PC-3 (cell line): ENCODE measurements at regions not wholly inside any gene's neighbourhood (a gene's known extent, or its start where the extent isn't known, plus 50 kb on each side); places are given as distances from the start of the nearest gene placed in this dataset.

Experiments used
- ATAC-seq: fragments of 200-7000 bp; cut with Tn5 transposase; 2 replicates; pipeline ENCODE4 v1.9.1; 2020; ENCODE audit warnings: mild to moderate bottlenecking, moderate library complexity
- BruUV-seq: library from RNA; stranded (reverse); fragments of 400-500 nt; replicated peaks from 2 replicates; lab custom pipeline; 2021; lab: Mats Ljungman, UMichigan
- CTCF ChIA-PET: fragments of 300-600 bp; sonication (Branson Sonifier 250); formaldehyde crosslinking; loops from one replicate; lab custom pipeline; 2022; ENCODE audit warnings: antibody characterized with exemption; lab: Charles Lee
- POLR2A ChIA-PET: fragments of 300-600 bp; sonication (Branson Sonifier 250); formaldehyde crosslinking; loops from one replicate; lab custom pipeline; 2022; ENCODE audit warnings: antibody characterized with exemption; ENCODE audit not compliant: unreplicated experiment; lab: Charles Lee
- DNase-seq: peaks from one replicate; pipeline ENCODE4 v3.0.0-alpha.2; 2015
- H2AFZ ChIP-seq: fragments of 300-600 bp; sonication (generic); 2 replicates; pipeline ENCODE4 v1.6.0; 2016; ENCODE audit warnings: antibody characterized with exemption, low read length
- H3F3A ChIP-seq: fragments of 300-600 bp; sonication (generic); one replicate; pipeline ENCODE4 v1.6.0; 2017; ENCODE audit warnings: antibody characterized with exemption, low read length, control low read depth, mild to moderate bottlenecking; ENCODE audit not compliant: unreplicated experiment
- H3K27ac ChIP-seq: fragments of 300-600 bp; sonication (generic); 2 replicates; pipeline ENCODE4 v1.5.1; 2016; ENCODE audit warnings: mild to moderate bottlenecking, low read length
- H3K27me3 ChIP-seq: fragments of 300-600 bp; sonication (generic); 2 replicates; pipeline ENCODE4 v1.6.1; 2016; ENCODE audit warnings: low read length, mixed read lengths
- H3K36me3 ChIP-seq: fragments of 300-600 bp; sonication (generic); 2 replicates; pipeline ENCODE4 v1.6.1; 2016; ENCODE audit warnings: low read depth, mixed run types, low read length, mixed read lengths
- H3K4me1 ChIP-seq: fragments of 300-600 bp; sonication (generic); 2 replicates; pipeline ENCODE4 v1.5.1; 2016; ENCODE audit warnings: low read length; ENCODE audit not compliant: insufficient read depth
- H3K4me2 ChIP-seq: fragments of 300-600 bp; sonication (generic); 2 replicates; pipeline ENCODE4 v1.6.0; 2016; ENCODE audit warnings: low read length
- H3K4me3 ChIP-seq: fragments of 300-600 bp; sonication (generic); 2 replicates; pipeline ENCODE4 v1.5.1; 2016; ENCODE audit warnings: mild to moderate bottlenecking, low read length, mixed read lengths
- H3K79me2 ChIP-seq: fragments of 300-600 bp; sonication (generic); 2 replicates; pipeline ENCODE4 v1.6.1; 2017; ENCODE audit warnings: low read length, mixed read lengths
- H3K9ac ChIP-seq: fragments of 300-600 bp; sonication (generic); 2 replicates; pipeline ENCODE4 v1.6.0; 2016; ENCODE audit warnings: mild to moderate bottlenecking, low read length
- H3K9me2 ChIP-seq: fragments of 300-600 bp; sonication (generic); replicated peaks from 2 replicates; pipeline ENCODE4 v1.6.1; 2016; ENCODE audit warnings: mixed run types, low read length, mixed read lengths
- H3K9me3 ChIP-seq: fragments of 300-600 bp; sonication (generic); 2 replicates; pipeline ENCODE4 v1.6.1; 2016; ENCODE audit warnings: low read length, mixed read lengths
- H4K20me1 ChIP-seq: fragments of 300-600 bp; sonication (generic); 2 replicates; pipeline ENCODE4 v1.6.1; 2016; ENCODE audit warnings: low read length, mixed read lengths
- CTCF ChIP-seq: fragments of 300-600 bp; sonication (generic); conservative IDR thresholded peaks from 2 replicates; pipeline ENCODE4 v1.5.1; 2017; ENCODE audit warnings: antibody characterized with exemption, low read depth, mild to moderate bottlenecking, low read length
- EZH2 ChIP-seq: fragments of 300-600 bp; sonication (generic); IDR thresholded peaks from one replicate; pipeline ENCODE4 v1.6.1; 2017; ENCODE audit warnings: antibody characterized with exemption, mild to moderate bottlenecking, low read length; ENCODE audit not compliant: unreplicated experiment
- EZH2phosphoT487 ChIP-seq: fragments of 300-600 bp; sonication (generic); IDR thresholded peaks from 2 replicates; pipeline ENCODE4 v1.6.1; 2018; ENCODE audit warnings: mild to moderate bottlenecking, antibody characterized with exemption, low read length, borderline replicate concordance
- intact Hi-C: fragments of 100-400 bp; cut with micrococcal nuclease; formaldehyde crosslinking; loops from 2 replicates; pipeline ENCODE4 v1.9.0; 2023

- no peaks in the 10 kb centered on the region for H4K20me1 ChIP-seq
- ATAC-seq (no peak), DNase-seq (no peak)
- H3K4me3 ChIP-seq = no peak overlapping the region
- no peak overlapping the region for H3K9ac ChIP-seq
- no peaks in the 10 kb centered on the region for H3K27me3 ChIP-seq
- no peak overlapping the region for H2AFZ ChIP-seq
- H3K4me1 ChIP-seq = peaks cover 11% of the 10 kb centered on the region
- BruUV-seq = no TSS peak
- no peaks in the 10 kb centered on the region for H3K9me2 ChIP-seq
- no peak overlapping the region for H3K4me2 ChIP-seq
- H3K27ac ChIP-seq = no peak overlapping the region
- ChIA-PET POLR2A (no interaction called here), CTCF (no interaction called here)
- H3K36me3 ChIP-seq = no peaks in the 10 kb centered on the region
- intact Hi-C loops = no loop called here
- H3K79me2 ChIP-seq = no peaks in the 10 kb centered on the region
- H3K9me3 ChIP-seq = no peaks in the 10 kb centered on the region
- no peaks in the 10 kb centered on the region for H3F3A ChIP-seq
- TF ChIP-seq EZH2phosphoT487 (no peak), CTCF (no peak), EZH2 (no peak)
These were observed 1013.5 kb downstream of the GATA3 start for GRCh38 chr10:9068003-9068402.

GRCh38 chr10:9069136-9069535, 1014.6 kb downstream of the GATA3 start:
- peaks cover 18% of the 10 kb centered on the region for H3K4me1 ChIP-seq
- no peaks in the 10 kb centered on the region for H4K20me1 ChIP-seq
- ATAC-seq (peak; percentile 94), DNase-seq (peak; percentile 81)
- ChIA-PET CTCF (no interaction called here), POLR2A (no interaction called here)
- peak overlapping the region; percentile 59; the same call in 1 of the 2 replicates for H3K4me2 ChIP-seq
- H3K9me3 ChIP-seq = no peaks in the 10 kb centered on the region
- H3K27me3 ChIP-seq = no peaks in the 10 kb centered on the region
- H3K27ac ChIP-seq = peak overlapping the region; percentile 76
- H3K79me2 ChIP-seq = no peaks in the 10 kb centered on the region
- no peak overlapping the region for H3K4me3 ChIP-seq
- H3K36me3 ChIP-seq = no peaks in the 10 kb centered on the region
- no peaks in the 10 kb centered on the region for H3K9me2 ChIP-seq
- no peaks in the 10 kb centered on the region for H3F3A ChIP-seq
- H2AFZ ChIP-seq = no peak overlapping the region
- intact Hi-C loops = no loop called here
- no TSS peak for BruUV-seq
- no peak overlapping the region for H3K9ac ChIP-seq
- no peak for TF ChIP-seq EZH2
- TF ChIP-seq CTCF = no peak
- TF ChIP-seq EZH2phosphoT487 = no peak

GRCh38 chr10:9075420-9075819, 1020.9 kb downstream of the GATA3 start:
- CTCF ChIA-PET = no interaction called here
- ATAC-seq (no peak), DNase-seq (peak; percentile 9)
- Histone ChIP-seq H3K4me2 (no peak overlapping the region), H4K20me1 (no peaks in the 10 kb centered on the region), H3F3A (no peaks in the 10 kb centered on the region), H3K27ac (no peak overlapping the region), H3K4me3 (no peak overlapping the region), H3K9ac (no peak overlapping the region), H3K27me3 (no peaks in the 10 kb centered on the region), H3K36me3 (no peaks in the 10 kb centered on the region), H3K79me2 (no peaks in the 10 kb centered on the region), H3K9me3 (no peaks in the 10 kb centered on the region), H3K4me1 (peaks cover 12% of the 10 kb centered on the region), H2AFZ (no peak overlapping the region), H3K9me2 (no peaks in the 10 kb centered on the region)
- TF ChIP-seq EZH2phosphoT487 (no peak), CTCF (no peak; the same call in 1 of the 2 replicates), EZH2 (no peak)
- intact Hi-C loops = no loop called here
- BruUV-seq = no TSS peak
- POLR2A ChIA-PET = no interaction called here
